AG04450 (cell line): ENCODE measurements at regions not wholly inside any gene's neighbourhood (a gene's known extent, or its start where the extent isn't known, plus 50 kb on each side); places are given as distances from the start of the nearest gene placed in this dataset.
"Not testable (repeated sequence)": the region's sequence is repeated elsewhere in the genome, so short reads cannot be mapped to it uniquely, and the experiment has no call there.

ENCODE experiments used
- CTCF ChIA-PET: fragments of 300-600, 350-600 bp; formaldehyde crosslinking; extraction: SDS; loops from one replicate; lab custom pipeline; 2022; ENCODE audit warnings: antibody characterized with exemption, inconsistent platforms; lab: Charles Lee
- POLR2A ChIA-PET: fragments of 350-600 bp; formaldehyde crosslinking; extraction: SDS; loops from one replicate; lab custom pipeline; 2021; ENCODE audit warnings: antibody characterized with exemption, inconsistent platforms; lab: Yijun Ruan, JAX
- DNase-seq: peaks from one replicate; pipeline ENCODE4 v3.0.0-alpha.2; 2011; ENCODE audit warnings: low read depth, low spot score
- H3K27ac ChIP-seq: one replicate; pipeline ENCODE4 v1.5.1; 2012; ENCODE audit warnings: low read depth, low read length, control low read depth
- H3K27me3 ChIP-seq: one replicate; pipeline ENCODE4 v1.6.0; 2012; ENCODE audit warnings: low read length; ENCODE audit not compliant: control insufficient read depth, insufficient read depth
- H3K4me3 ChIP-seq: 2 replicates; pipeline ENCODE4 v1.5.1; 2011; ENCODE audit warnings: mild to moderate bottlenecking, low read depth, low read length, control low read depth
- H3K9me3 ChIP-seq: 2 replicates; pipeline ENCODE4 v1.5.1; 2012; ENCODE audit warnings: low read length; ENCODE audit not compliant: control insufficient read depth, insufficient read depth
- TF ChIP-seq, protein P1 (sequence below): IDR thresholded peaks from 2 replicates; pipeline ENCODE4 v1.5.1; 2011; ENCODE audit warnings: low read depth, low read length, control low read depth, inconsistent platforms

DNA sequence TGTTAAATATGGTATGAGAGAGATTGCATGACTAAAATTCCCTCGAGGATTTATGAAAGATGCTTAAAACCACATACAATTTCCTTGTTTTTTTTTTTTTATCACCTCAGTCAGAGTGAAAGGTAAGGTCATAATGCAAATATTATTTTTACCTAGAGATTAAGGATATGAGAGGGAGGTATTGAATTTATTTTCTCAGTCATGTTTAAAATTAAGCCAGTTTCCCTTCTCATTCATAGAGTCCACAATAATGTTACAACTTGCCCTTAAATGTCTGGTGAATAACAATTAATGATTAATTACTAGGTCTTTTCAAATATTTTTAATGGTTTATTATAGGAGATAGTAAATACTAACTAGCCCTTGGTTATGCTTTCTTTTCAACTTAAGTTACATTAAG is 144.9 kb upstream of the HAPLN1 start:
- no peaks in the 10 kb centered on the region for H3K9me3 ChIP-seq
- no peak for DNase-seq
- TF ChIP-seq, protein P1, sequence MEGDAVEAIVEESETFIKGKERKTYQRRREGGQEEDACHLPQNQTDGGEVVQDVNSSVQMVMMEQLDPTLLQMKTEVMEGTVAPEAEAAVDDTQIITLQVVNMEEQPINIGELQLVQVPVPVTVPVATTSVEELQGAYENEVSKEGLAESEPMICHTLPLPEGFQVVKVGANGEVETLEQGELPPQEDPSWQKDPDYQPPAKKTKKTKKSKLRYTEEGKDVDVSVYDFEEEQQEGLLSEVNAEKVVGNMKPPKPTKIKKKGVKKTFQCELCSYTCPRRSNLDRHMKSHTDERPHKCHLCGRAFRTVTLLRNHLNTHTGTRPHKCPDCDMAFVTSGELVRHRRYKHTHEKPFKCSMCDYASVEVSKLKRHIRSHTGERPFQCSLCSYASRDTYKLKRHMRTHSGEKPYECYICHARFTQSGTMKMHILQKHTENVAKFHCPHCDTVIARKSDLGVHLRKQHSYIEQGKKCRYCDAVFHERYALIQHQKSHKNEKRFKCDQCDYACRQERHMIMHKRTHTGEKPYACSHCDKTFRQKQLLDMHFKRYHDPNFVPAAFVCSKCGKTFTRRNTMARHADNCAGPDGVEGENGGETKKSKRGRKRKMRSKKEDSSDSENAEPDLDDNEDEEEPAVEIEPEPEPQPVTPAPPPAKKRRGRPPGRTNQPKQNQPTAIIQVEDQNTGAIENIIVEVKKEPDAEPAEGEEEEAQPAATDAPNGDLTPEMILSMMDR: no peak
- ChIA-PET POLR2A (no interaction called here), CTCF (no interaction called here)
- no peak overlapping the region for H3K27ac ChIP-seq
- no peak overlapping the region for H3K4me3 ChIP-seq
- no peaks in the 10 kb centered on the region for H3K27me3 ChIP-seq

DNA sequence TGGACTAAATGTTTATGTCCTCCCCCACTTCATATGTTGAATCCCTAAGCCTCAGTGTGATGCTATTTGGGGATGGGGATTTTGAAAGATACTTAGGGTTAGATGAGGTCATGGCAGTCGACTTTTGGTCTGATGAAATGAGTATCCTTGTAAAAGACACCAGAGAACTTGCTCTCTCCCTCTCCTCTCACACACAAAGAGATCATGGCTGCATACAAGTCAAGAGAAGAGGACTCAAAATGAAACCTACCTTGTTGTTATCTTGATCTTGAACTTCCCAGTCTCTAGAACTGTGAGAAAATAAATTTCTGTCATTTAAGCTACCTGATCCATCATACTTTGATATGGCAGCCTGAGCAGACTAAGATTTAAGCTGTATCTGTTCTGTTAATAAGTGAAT is 144.0 kb upstream of the HAPLN1 start:
- Histone ChIP-seq H3K4me3 (no peak overlapping the region), H3K27ac (no peak overlapping the region), H3K9me3 (no peaks in the 10 kb centered on the region), H3K27me3 (no peaks in the 10 kb centered on the region)
- TF ChIP-seq, protein P1: no peak
- CTCF ChIA-PET: no interaction called here
- no peak for DNase-seq
- POLR2A ChIA-PET: no interaction called here

DNA sequence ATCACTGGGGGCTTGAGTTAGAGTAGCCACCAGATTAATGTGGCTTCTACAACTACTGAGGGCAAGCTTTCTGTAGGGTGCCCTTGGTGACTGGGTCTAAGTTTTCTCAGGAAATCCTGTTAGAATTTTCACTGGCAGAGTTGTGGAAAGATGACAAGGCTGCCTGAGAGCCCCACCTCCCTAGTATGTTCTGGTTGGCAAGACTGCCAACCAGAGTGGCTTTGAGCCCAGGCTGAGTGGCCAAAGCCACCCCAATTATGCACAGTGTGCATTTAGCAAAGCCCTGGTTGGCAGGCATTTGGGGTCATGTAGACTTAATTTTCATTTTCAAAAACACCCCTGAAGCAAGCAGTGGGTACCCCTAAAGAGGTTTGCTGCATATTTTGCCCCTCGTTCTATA is 136.7 kb upstream of the HAPLN1 start:
- Histone ChIP-seq H3K27ac (no peak overlapping the region), H3K27me3 (no peaks in the 10 kb centered on the region), H3K4me3 (no peak overlapping the region), H3K9me3 (no peaks in the 10 kb centered on the region)
- no peak for DNase-seq
- TF ChIP-seq, protein P1: no peak
- CTCF ChIA-PET: interaction anchor here (1.0 kb wide), 1 partner anchor 9 kb away, joined by 3 read pairs; no protein-coding TSS in a partner anchor
- POLR2A ChIA-PET: no interaction called here

DNA sequence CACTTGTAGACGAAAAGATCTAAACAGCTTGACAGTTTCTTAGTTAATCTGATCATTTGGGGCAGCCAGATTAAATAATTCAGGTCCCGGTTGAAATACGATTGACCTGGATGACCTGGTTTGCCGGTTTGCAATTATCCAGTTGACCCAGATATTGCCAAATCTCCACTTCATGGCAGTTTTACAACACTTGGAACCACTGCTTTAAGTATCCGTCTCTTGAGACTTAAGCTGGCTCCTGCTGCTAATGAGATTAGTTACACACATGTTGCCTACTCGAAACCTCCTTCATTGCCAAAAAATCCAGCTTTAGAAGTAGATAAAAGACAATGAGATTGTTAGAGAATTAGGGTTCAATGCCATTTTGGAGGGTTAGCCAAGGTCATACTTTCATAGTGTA is 136.2 kb upstream of the HAPLN1 start:
- Histone ChIP-seq H3K9me3 (no peaks in the 10 kb centered on the region), H3K27me3 (no peaks in the 10 kb centered on the region), H3K4me3 (no peak overlapping the region), H3K27ac (no peak overlapping the region)
- CTCF ChIA-PET: interaction anchor here (1.0 kb wide), 1 partner anchor 9 kb away, joined by 3 read pairs; no protein-coding TSS in a partner anchor
- TF ChIP-seq, protein P1: no peak
- no peak for DNase-seq
- POLR2A ChIA-PET: no interaction called here

DNA sequence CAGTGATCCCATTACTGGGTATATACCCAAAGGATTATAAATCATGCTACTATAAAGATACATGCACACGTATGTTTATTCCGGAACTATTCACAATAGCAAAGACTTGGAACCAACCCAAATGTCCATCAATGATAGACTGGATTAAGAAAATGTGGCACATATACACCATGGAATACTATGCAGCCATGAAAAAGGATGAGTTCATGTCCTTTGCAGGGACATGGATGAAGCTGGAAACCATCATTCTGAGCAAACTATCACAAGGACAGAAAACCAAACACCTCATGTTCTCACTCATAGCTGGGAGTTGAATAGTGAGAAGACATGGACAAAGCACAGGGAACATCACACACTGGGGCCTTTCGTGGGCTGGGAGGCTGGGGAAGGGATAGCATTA is 129.8 kb upstream of the HAPLN1 start:
- DNase-seq, H3K4me3 ChIP-seq, CTCF ChIA-PET, H3K27me3 ChIP-seq, H3K9me3 ChIP-seq, POLR2A ChIA-PET, H3K27ac ChIP-seq: not testable (repeated sequence)

DNA sequence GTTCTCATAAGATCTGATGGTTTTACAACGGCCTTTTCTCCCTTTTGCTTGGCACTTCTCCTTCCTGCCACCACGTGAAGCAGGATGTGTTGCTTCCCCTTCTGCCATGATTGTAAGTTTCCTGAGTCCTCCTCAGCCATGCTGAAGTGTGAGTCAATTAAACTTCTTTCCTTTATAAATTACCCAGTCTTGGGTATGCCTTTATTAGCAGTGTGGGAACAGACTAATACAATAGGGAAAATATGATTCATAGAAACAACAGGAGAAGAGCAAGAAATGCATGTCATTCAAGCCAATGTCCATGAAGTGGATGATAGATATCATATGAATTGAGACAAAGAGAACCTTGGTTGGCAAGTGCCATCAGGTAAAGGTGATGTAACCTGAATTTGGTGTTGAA is 128.3 kb upstream of the HAPLN1 start:
- CTCF ChIA-PET: interaction anchor here (1.0 kb wide), 1 partner anchor 8 kb away, joined by 3 read pairs; no protein-coding TSS in a partner anchor

More for the DNA sequence above, 128.3 kb upstream of the HAPLN1 start:
- H3K27me3 ChIP-seq: no peaks in the 10 kb centered on the region
- no peaks in the 10 kb centered on the region for H3K9me3 ChIP-seq
- no peak overlapping the region for H3K4me3 ChIP-seq
- no peak overlapping the region for H3K27ac ChIP-seq
- no peak for DNase-seq
- POLR2A ChIA-PET: no interaction called here
- TF ChIP-seq, protein P1: no peak
